Colon (tissue), 2 donors: ENCODE measurements at regions not wholly inside any gene's neighbourhood (a gene's known extent, or its start where the extent isn't known, plus 50 kb on each side); places are given as distances from the start of the nearest gene placed in this dataset.
"Not testable (repeated sequence)": the region's sequence is repeated elsewhere in the genome, so short reads cannot be mapped to it uniquely, and the experiment has no call there.

Experiments
- FAIRE-seq: peaks from 2 replicates; lab custom pipeline; 2012; peaks lifted over from hg19 to GRCh38; lab: Jason Lieb, UNC
- donor health status: control.
- donor health status: control.

- no peak for FAIRE-seq
Observed at GRCh38 chr18:66440433-66440832, 163.5 kb downstream of the CDH19 start.

- FAIRE-seq = no peak
Observed at GRCh38 chr18:66439670-66440069, 164.2 kb downstream of the CDH19 start.

- no peak for FAIRE-seq
Observed at GRCh38 chr18:66438711-66439536, 165.0 kb downstream of the CDH19 start.

GRCh38 chr18:66432636-66433035 is 171.3 kb downstream of the CDH19 start:
- no peak for FAIRE-seq

GRCh38 chr18:66428795-66429194 is 175.1 kb downstream of the CDH19 start:
- FAIRE-seq = no peak

- no peak for FAIRE-seq
Observed at GRCh38 chr18:66419400-66419799, 184.5 kb downstream of the CDH19 start.

- no peak for FAIRE-seq
Observed at GRCh38 chr18:66410692-66411091, 193.2 kb downstream of the CDH19 start.

- no peak for FAIRE-seq
Observed at GRCh38 chr18:66395671-66396218, 208.1 kb downstream of the CDH19 start.

- no peak for FAIRE-seq
Observed at GRCh38 chr18:66393463-66393862, 210.4 kb downstream of the CDH19 start.

GRCh38 chr18:66377291-66377690 is 226.6 kb downstream of the CDH19 start:
- no peak for FAIRE-seq

GRCh38 chr18:66375391-66375790 is 228.5 kb downstream of the CDH19 start:
- FAIRE-seq = not testable (repeated sequence)

- FAIRE-seq = no peak
Observed at GRCh38 chr18:66346833-66347588, 256.9 kb downstream of the CDH19 start.

GRCh38 chr18:66344227-66344626 is 259.7 kb downstream of the CDH19 start:
- FAIRE-seq = no peak

- no peak for FAIRE-seq
Observed at GRCh38 chr18:66342577-66342976, 261.3 kb downstream of the CDH19 start.

- FAIRE-seq = no peak
Observed at GRCh38 chr18:66334534-66334933, 269.4 kb downstream of the CDH19 start.

- FAIRE-seq = no peak
Observed at GRCh38 chr18:66329716-66330115, 274.2 kb downstream of the CDH19 start.

- FAIRE-seq = no peak
Observed at GRCh38 chr18:66328296-66328878, 275.5 kb downstream of the CDH19 start.

GRCh38 chr18:66325251-66325650 is 278.6 kb downstream of the CDH19 start:
- no peak for FAIRE-seq

- no peak for FAIRE-seq
Observed at GRCh38 chr18:66324616-66325015, 279.3 kb downstream of the CDH19 start.

- FAIRE-seq = no peak
Observed at GRCh38 chr18:66317243-66318090, 286.4 kb downstream of the CDH19 start.

- FAIRE-seq = no peak
Observed at GRCh38 chr18:66316701-66317100, 287.2 kb downstream of the CDH19 start.

- no peak for FAIRE-seq
Observed at GRCh38 chr18:66300141-66300540, 303.7 kb downstream of the CDH19 start.
